NCI-H524 (cell line): ENCODE measurements at regions not wholly inside any gene's neighbourhood (a gene's known extent, or its start where the extent isn't known, plus 50 kb on each side); places are given as distances from the start of the nearest gene placed in this dataset.

Experiments used
- DNase-seq, 2 experiments: peaks; one replicate each; lab custom pipeline; 2025; lab: John Stamatoyannopoulos, UW

DNA sequence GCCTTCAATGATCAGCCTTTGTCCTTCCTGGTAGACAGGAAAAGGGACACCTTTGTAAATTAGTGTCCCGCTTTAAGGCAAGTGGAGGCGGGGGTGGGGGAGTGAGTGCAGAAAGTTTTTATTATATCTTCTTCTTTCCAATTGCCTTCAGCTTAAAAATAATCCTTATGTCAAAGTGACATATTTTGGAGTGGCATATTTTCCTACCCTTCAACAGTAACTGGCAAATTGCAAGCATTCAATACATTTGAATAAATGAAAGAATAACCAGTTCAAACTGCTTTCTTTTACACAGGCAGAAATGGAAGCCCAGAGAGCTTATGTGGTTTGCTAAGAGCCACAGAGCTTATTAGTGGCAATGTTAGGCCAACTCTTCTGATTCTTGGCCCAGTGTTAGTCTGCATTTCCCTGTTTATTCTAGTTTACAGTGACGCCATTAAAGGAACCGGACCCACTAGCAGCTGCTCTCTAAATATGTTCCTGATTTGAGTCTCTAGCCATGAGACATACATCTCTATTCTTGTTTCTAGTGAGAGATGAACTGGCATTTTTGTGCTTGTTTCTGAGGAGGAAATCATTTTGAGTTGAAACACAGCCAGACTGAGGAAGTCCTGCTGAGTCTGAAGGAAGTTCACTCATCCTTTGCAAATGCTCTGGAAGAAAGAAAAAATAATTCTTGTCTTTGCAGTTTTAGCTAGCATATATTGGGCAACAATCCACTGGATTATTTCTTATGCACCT is 468.7 kb downstream of the NOVA1 start:
- DNase-seq: no peak

DNA sequence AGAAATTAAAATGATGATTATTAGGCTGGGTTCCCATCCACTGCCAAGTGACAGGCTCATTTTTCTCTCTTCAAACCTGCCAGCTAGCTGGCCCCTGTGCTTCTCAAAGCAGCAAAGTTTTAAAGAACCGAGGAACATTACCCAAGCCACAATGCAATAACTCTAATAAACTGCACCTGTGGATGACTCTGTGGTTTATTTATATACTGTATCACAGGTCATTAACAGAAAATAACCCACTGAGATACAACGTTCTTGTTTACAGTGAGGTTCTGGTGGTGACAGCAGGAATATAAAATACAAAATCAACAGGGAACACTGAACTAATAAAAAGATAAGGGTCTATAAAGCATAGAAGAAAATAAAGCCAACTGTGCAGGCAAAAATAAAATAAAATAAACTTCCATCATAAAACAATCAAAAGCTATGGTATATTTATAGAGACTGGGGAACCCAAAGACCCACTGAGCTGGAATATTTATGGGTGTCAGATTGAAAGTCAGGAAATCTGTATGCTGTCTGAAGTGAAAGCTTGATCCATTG is 472.9 kb downstream of the NOVA1 start:
- no peak for DNase-seq

DNA sequence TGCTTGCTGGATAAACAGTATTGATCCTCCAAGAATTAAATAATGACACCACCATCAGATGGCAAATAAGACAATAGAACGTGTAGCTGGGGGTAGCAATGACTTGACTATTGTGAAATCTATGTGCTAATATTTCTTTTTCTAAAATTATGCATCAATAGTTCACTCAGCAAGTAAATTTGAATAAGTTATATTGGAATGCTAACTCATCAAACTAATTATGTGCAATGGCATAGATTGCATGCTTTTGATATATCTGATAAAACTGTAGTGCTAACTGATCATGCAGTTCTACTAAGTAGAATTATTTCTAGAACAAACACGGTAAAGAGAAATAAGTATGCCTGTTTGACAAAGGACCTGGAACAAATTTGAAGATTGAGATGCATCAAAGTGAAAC is 474.4 kb downstream of the NOVA1 start:
- DNase-seq: no peak

DNA sequence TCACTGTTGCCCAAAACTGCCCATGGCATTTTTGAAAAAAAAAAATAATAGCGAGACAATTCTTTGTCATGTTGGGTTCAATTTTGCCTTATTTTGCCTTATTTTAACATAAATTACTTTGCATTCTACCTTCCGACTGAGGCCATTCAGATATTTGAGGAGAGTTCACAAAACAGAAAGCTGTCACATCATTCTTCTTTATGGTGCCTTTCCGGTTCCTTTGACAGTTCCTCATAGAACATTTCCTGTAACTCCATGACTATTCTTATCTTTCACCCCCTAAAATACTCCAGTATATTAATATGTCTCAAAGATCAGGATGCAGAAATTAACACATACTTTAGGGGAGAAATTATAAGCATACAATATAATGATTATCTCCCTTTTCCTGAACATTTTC is 476.7 kb downstream of the NOVA1 start:
- DNase-seq: no peak

DNA sequence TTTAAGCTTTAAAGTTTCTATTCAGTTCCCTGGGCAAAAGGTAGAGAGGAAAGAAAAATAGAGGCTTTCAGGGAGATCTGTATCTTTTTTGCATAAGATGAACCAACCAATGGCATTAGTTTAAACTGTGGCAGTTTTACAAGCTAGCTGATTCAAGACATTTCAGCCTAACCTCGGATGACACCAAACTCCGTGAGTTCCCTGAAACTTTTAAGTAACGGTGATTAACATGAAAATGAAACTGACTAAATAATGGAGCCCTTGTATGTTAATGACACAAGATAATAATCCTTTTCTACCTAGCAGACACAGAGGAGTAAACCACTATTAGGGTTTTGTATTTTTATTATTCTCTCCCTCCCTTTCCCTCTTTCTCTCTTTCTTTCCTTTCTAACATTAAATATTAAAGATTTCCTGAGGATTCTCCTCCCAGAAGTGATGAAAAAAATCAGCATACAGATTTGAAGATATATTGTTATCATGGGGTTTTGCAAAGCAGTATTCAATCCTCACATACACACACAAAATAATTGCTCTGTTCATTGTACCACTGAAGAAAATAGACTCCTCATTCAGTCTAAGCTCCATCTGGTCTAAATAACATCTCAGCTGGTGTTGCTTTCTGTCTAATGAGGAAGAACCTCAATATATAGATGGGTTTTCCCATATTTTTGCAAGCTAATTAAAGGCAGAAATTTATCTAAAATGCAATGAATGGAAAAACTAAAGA is 483.8 kb downstream of the NOVA1 start:
- DNase-seq: peak in 1 of 2 experiments; percentile 28

DNA sequence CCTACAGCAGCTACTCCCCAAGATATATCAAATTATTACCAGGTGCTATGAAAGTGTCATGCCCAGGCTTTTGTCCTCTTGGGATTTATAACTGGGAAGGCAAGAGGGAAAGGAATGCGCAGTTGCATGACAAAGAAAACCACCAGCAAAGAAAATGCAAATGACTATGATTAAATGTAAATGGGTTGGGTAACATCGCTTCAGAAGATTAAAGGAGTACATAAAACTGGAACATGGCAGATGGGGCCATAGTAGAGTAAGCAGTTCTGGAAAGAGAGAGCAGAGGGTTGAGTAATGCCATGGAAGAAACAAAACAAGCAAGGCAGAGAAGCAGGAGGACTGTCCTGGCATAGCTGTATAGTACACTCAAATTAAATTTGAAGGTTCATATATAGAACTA is 493.1 kb downstream of the NOVA1 start:
- DNase-seq: peak in 1 of 2 experiments; percentile 12

DNA sequence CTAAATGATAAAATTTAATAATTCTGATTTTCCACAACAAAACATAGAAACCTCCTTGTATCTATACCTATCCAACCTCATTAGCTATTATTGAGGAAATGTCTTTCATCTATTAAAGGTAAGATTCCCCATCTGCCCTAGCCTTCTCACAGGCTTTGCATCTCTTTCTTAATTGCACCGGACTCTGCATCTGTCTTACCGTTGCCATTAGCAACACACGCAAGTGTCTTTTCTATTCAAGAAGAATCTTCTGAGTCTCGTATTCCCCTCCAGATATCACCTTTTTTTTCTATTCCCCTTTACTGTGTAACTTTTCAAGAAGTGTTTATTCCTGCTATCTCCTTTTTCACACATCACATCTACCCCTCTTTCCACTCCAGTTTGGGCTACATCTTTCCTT is 500.0 kb downstream of the NOVA1 start:
- DNase-seq: peak in 1 of 2 experiments; percentile 59

DNA sequence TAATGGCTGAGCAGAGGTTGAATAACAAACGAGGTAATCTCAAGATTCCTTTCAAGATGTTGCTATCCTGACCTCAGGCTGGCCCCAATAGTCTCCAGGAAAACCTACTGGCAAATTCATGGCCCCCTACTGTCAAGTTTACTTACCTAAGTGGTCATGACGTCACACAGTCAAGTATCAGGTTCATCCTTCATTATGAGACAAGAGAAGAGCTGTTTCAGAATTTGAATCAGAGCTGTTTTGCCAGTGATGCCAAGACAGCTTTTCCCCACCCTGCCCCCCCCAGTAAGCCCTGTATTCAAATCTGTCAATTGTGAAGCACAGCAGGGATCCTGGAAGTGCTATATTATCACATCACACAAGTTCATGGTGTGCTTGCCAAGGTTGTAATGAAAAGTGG is 509.6 kb downstream of the NOVA1 start:
- DNase-seq: peak in 1 of 2 experiments; percentile 13

DNA sequence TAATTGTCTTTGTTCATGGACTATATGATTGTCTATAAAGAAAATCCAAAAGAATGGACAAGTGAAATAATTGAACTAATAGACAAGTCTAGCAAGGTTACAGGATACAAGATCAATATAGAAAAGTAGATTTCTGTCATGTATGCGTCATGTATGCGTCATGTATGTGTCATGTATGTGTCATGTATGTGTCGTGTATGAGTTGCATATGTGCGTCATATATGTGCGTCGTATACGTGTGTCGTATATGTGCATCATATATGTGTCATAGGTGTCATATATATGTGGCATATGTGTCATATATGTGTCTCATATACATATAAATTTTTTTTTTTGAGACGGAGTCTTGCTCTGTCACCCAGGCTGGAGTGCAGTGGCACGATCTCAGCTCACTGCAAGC is 516.8 kb downstream of the NOVA1 start:
- no peak for DNase-seq

DNA sequence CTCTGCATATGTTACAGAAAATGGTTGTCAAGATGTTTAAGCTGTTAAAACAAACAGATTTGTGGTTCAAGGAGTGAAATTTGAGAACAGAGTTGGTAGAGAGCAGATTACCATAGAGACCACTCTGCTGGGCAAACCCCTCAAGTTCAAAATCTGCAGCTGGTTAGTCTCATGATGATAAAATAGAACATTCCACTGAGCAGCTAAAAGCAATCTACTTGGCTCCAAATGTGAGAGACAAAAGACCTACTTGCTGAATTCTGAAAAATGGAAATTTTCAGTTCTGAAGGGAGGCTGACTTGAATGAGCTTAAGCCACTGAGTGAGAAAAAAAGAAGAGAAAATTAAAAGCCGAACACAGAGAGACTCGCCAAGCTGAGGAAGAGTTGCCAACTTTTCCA is 519.3 kb downstream of the NOVA1 start:
- DNase-seq: peak; percentile 81 to 97

DNA sequence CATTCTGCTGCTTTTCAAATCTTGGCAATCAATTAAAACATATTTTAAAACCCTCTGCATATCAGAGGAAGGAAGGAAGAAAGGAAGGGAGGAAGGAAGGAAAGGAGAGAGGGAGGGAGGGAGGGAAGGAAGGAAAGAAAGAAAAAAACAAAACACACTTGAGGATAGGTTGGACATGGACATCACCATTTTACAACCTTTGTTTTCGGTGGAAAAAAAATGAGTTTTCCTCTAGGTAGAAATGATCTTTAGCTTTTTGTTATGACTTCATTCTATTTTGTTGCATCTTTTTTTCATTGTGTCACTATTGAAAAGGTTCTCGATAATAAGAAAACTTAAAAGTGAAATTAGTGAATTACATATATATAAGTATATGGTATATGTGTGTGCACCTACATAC is 522.9 kb downstream of the NOVA1 start:
- no peak for DNase-seq

DNA sequence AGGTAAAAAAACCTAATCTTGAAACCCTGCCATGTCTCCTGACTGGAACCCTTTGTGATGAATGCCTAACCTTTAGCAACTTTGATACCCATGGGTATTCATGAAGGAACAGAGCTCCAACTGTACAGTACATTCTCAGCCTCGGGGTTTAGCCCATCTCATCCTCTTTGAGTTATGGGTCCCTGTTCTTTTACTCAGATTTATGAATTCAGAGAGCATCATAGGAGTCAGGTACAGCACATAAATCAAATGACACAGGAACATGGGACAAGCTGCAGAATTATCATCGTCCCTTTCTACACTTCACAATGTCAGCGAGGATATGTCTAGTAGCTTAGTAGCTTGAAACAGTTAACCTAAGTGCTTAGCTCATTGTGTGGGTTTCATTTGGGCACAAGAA is 527.4 kb downstream of the NOVA1 start:
- DNase-seq: no peak

DNA sequence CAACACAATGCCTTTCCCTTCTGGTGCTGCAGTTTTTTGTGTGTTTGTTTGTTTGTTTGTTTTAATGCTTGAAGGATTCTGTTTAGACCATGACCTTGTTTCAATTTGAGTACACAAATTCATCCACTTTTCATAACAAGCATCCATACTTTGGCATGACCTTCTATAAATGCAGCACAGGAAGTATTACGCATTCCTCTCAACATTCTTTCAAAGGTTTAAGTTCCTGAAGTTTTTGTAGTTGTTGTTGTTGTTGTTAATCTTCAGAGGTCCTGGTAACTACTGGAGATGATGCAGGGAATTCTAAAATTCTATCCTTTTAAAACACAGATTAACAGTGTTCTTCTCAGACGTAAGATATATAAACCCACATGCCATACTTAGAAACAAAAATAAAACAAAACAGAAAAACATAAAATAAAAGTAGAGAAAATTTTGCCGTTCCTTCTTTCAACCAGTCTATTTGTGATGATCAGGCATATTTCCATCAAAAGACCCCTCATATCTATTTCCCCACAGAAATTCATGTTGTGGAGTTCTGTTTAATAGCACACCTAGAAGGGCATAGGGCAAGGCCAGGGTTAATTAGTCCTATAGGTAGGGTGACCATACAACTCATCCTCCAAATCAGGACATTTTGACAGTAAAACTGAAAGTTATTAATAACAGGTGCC is 529.9 kb downstream of the NOVA1 start:
- DNase-seq: no peak

DNA sequence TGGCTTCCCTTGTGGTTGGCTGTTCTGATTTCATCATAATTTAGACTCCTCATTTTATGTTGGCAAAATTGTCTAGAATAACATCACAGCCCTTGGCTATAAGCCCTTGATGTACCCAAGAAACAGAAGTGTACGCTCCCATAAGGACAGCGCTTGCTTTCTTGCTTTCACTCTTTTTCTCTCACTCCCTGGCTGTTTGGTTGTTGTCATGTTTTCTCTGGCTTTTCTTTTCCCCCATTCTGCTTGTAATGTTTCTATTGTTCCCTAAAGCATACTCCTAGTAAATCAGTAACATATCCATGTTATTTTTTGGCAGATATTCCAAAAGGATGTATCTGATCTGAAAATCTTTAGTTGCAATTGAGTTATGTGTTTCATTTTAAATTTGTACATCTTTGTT is 530.5 kb downstream of the NOVA1 start:
- DNase-seq: no peak

DNA sequence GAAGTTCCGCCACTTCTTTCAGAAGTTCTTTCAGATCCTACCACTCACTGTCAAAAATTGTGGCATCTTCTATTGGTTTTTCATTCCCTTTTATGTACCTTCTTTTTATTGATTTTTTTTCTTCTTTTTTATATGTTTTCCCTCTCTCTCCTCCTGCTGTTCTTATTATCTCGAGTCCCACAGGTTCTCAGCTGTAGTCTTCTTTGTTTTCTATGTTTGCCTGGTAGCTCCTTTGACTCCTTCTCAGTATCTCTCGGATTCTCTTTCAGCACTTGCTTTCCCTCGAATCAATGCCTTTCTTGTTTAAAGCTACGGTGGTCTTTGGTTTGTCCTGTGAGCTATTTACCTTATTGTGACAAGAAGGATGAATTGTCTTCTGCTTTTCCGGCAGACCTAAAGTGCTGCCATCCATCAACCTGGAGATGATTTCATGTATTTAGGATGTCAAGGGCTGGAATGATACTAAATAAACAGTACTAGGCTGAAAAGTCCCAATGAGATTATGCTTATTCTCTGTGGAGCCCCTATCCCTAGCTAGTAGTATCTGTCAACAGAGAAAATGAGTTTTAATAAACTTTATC is 541.7 kb downstream of the NOVA1 start:
- DNase-seq: no peak

DNA sequence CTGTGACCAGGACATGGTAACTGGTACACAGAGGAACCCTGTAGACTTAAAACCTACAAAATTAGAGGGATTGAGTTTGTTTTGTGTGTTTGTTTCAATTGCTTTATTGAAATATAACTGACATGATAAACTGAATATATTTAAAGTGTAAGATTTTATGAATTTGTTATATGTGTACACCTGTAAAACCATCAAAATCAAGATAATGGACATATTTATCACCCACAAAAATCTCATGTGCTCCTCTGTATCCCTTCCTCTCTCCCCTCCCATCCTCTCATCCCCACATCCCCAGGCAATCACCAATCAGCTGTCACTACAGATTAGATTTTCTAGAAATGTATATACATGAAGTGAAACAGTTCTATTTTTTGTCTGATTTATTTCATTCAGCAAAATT is 565.5 kb downstream of the NOVA1 start:
- no peak for DNase-seq

DNA sequence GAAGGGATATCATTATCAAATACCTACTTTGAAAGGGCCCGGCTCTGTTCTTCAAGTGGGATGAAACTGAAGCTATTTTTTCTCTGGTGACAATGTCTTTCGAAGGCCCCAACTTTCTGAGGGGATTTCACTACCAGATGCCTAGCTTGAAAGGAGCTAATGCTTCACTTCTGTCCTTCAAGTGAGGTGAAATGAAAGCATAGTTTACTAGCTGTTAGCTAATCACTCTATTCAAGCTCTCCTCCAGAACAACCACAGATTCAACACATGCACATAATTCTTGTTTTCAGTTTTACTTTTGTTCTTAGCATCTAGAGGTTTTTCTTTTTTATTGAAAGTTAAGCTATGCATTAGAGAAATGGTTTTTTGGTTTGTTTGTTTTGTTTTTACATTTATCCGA is 571.4 kb downstream of the NOVA1 start:
- DNase-seq: no peak

DNA sequence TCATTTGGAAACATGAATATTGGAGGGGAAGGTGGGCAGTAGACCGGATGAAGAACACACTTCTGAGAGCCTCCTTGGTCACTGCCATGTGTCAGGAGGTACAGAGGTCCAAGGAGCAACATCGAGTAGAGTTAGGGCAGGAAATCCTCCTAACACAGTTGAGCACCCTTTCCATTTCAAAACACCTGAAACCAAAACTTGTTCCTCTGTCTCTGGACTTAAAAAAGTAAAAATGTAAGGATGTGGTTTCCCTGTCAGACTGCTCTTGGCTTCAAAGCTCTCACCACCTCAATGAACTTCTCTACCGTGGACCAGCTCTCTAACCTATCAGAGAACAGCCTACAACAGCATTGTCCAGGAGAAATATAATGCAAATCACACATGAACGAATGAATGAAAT is 573.9 kb downstream of the NOVA1 start:
- no peak for DNase-seq

DNA sequence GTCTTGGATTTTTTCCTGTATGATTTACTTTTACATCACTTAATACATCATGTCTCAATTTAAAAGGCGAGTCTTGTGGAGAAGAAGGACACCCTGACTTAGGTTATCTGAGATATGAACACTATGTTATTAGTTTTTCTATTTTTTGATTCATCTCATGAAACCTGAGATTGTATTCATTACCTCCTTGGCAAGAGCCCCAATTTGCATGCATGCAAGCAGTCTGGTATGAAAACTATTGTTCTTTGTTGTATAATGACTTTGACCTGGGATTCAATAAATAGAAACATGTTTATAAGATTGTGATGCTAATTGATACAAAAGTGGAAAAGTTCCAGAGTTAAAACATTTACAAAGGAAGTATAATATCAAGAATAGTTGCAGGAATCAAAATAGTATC is 576.1 kb downstream of the NOVA1 start:
- no peak for DNase-seq

DNA sequence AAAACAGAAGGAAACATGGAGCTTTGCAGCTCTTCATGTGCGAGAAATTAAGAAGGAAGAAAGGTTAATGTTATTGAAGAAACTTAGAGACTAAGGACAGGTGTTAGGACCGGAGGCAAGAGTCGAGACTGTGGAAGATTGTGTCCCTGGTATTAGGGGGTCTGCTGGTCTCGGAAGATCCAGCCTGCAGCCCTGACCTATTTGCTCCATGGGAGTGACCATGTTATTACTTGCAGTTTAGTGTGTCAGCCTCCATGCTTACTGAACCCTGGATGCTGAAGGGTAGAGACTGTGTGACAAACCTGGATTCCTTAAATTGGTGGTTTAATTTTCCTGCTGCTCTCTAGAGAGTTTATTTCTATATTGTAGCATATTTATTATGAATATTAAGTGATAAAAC is 580.6 kb downstream of the NOVA1 start:
- no peak for DNase-seq

DNA sequence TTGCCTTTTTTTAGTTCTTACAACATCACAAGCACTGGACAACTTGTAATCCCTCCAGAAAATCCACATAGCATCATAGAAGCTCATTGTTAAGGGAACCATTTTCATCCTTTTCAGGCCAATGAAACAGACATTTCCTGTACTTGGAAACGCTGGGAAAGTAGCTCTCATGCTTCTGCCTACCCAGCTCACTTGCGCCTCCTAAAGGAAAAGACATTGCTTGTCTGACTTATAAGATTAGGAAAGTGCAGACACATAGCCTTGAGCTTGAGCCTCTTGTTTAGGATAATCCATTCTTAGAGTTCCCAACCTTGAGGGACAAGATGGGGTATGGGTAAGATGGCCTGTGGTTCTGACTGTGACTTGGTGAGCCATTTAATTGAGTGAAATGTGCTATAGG is 589.5 kb downstream of the NOVA1 start:
- DNase-seq: peak in 1 of 2 experiments; percentile 43

DNA sequence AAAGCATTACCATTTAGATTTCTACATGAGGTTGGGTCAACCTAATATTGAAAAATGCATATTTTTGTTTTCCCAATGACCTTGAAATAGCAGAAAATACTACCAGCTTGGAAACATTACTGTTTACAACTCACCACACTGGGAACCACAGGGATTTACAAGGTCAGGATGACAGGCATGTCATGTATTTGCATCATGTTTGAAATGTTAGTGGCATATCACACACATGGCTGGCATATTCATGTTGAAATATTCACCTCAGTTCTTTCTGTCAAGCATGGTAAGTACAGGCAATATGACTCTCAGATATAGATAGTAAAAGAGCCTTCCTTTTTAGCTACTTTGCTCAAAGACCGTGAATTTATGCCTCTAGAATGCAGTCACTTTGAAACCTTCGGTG is 593.5 kb downstream of the NOVA1 start:
- DNase-seq: no peak

DNA sequence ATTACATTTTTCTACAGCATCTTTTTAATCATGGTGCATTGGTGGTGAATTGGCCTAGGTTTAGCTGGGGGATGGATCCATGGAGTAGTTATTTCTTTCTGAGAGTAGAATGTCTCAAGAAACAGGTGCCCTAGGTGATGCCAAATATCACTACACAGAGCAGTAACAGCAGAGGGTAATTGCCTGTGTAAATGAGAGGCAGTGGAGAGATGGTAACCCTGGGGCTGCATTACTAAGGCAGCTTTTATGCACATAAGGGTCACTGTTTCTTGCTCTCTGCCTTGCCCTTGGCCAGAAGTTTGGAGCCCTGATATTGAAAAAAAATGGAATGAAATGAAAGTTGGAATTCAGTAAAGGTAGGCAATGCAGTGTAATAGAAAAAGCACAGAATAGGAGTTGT is 604.0 kb downstream of the NOVA1 start:
- no peak for DNase-seq
